ENCODE measurements at regions not wholly inside any gene's neighbourhood (a gene's known extent, or its start where the extent isn't known, plus 50 kb on each side); places are given as distances from the start of the nearest gene placed in this dataset.
"Not testable (repeated sequence)": the region's sequence is repeated elsewhere in the genome, so short reads cannot be mapped to it uniquely, and the experiment has no call there.

- Histone ChIP-seq H3K27ac (ENCODE audit: low read length) (peak overlapping the region; percentile 88), H3K79me2 (ENCODE audit: insufficient read depth, low read length) (peaks cover 50% of the 10 kb centered on the region), H4K20me1 (ENCODE audit: insufficient read depth, low read length) (peaks cover 30% of the 10 kb centered on the region), H3K4me2 (ENCODE audit: insufficient read depth, low read length) (peak overlapping the region; percentile 77), H3K4me3 (ENCODE audit: low read depth in 1 of 2, low read length in 2 of 2) (peak overlapping the region; percentile 80 to 83), H3K4me1 (ENCODE audit: insufficient read depth, low read length) (peaks cover 31% of the 10 kb centered on the region), H2AFZ (ENCODE audit: low read depth, low read length) (peak overlapping the region; percentile 80), H3K9ac (ENCODE audit: low read depth, low read length) (peak overlapping the region; percentile 83), H3K36me3 (ENCODE audit: insufficient read depth, low read length) (peaks cover 23% of the 10 kb centered on the region)
- not testable (repeated sequence) for DNase-seq; H3K27me3 ChIP-seq (ENCODE audit: insufficient read depth, low read length, poor library complexity); H3K9me3 ChIP-seq (ENCODE audit: insufficient read depth, low read length, severe bottlenecking)
- peak; percentile 2; the same call in 2 of the 3 replicates for ATAC-seq (ENCODE audit: insufficient read depth, low read depth)
Measured at GRCh38 chr16:21519361-21520133, 79.8 kb upstream of the METTL9 start.

GRCh38 chr16:21520134-21521047 lies 79.0 kb upstream of the METTL9 start:
- DNase-seq (peak; percentile 98), ATAC-seq (ENCODE audit: insufficient read depth, low read depth) (peak; percentile 76)
- Histone ChIP-seq H3K4me1 (ENCODE audit: insufficient read depth, low read length) (peaks cover 26% of the 10 kb centered on the region), H3K79me2 (ENCODE audit: insufficient read depth, low read length) (peaks cover 42% of the 10 kb centered on the region), H3K27ac (ENCODE audit: low read length) (peak overlapping the region; percentile 88), H2AFZ (ENCODE audit: low read depth, low read length) (peak overlapping the region; percentile 80), H3K4me2 (ENCODE audit: insufficient read depth, low read length) (peak overlapping the region; percentile 77), H3K4me3 (ENCODE audit: low read depth in 1 of 2, low read length in 2 of 2) (peak overlapping the region; percentile 63 to 80; a peak in 3 of 4 replicates), H3K36me3 (ENCODE audit: insufficient read depth, low read length) (peaks cover 18% of the 10 kb centered on the region), H4K20me1 (ENCODE audit: insufficient read depth, low read length) (peaks cover 24% of the 10 kb centered on the region), H3K9ac (ENCODE audit: low read depth, low read length) (peak overlapping the region; percentile 83)
- H3K9me3 ChIP-seq (ENCODE audit: insufficient read depth, low read length, severe bottlenecking); H3K27me3 ChIP-seq (ENCODE audit: insufficient read depth, low read length, poor library complexity): not testable (repeated sequence)

DNA sequence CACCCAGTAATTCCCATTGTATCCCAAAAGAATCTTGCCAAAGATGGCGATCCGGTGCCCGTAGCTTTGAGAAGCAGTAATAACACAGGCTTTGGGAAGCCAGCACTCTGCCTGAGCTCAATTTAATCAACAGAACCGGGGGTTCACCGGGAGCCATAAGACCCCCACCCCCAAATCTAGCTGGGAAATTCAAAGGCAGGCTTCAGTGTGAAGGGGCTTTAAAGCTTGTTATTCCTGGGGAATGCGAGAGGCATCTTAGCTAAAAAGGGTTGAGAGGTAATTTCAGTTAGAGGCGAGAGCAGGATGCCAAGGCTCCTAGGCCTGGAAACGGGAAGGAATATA lies 78.4 kb upstream of the METTL9 start:
- peaks cover 13% of the 10 kb centered on the region for H3K36me3 ChIP-seq (ENCODE audit: insufficient read depth, low read length)
- peaks cover 19% of the 10 kb centered on the region for H4K20me1 ChIP-seq (ENCODE audit: insufficient read depth, low read length)
- peak overlapping the region; percentile 80 for H2AFZ ChIP-seq (ENCODE audit: low read depth, low read length)
- peaks cover 36% of the 10 kb centered on the region for H3K79me2 ChIP-seq (ENCODE audit: insufficient read depth, low read length)
- not testable (repeated sequence) for ATAC-seq (ENCODE audit: insufficient read depth, low read depth); DNase-seq; H3K9me3 ChIP-seq (ENCODE audit: insufficient read depth, low read length, severe bottlenecking); H3K27me3 ChIP-seq (ENCODE audit: insufficient read depth, low read length, poor library complexity)
- peaks cover 21% of the 10 kb centered on the region for H3K4me1 ChIP-seq (ENCODE audit: insufficient read depth, low read length)
- H3K4me3 ChIP-seq (ENCODE audit: low read depth in 1 of 2, low read length in 2 of 2), result peak overlapping the region in 1 of 2 experiments; percentile 80; a peak in 2 of 4 replicates
- H3K27ac ChIP-seq (ENCODE audit: low read length), result peak overlapping the region; percentile 88; the same call in 1 of the 2 replicates
- H3K9ac ChIP-seq (ENCODE audit: low read depth, low read length), result peak overlapping the region; percentile 83
- peak overlapping the region; percentile 77 for H3K4me2 ChIP-seq (ENCODE audit: insufficient read depth, low read length)

GRCh38 chr16:21521390-21522143 lies 77.8 kb upstream of the METTL9 start:
- Histone ChIP-seq H3K4me1 (ENCODE audit: insufficient read depth, low read length) (peaks cover 18% of the 10 kb centered on the region), H3K9ac (ENCODE audit: low read depth, low read length) (peak overlapping the region; percentile 83; the same call in 1 of the 2 replicates), H2AFZ (ENCODE audit: low read depth, low read length) (0 out of 2 replicates have a peak overlapping the region, but pooled peaks have one; percentile 3), H4K20me1 (ENCODE audit: insufficient read depth, low read length) (peaks cover 15% of the 10 kb centered on the region), H3K79me2 (ENCODE audit: insufficient read depth, low read length) (peaks cover 31% of the 10 kb centered on the region)
- not testable (repeated sequence) for H3K4me2 ChIP-seq (ENCODE audit: insufficient read depth, low read length); ATAC-seq (ENCODE audit: insufficient read depth, low read depth); H3K9me3 ChIP-seq (ENCODE audit: insufficient read depth, low read length, severe bottlenecking); H3K27me3 ChIP-seq (ENCODE audit: insufficient read depth, low read length, poor library complexity); H3K27ac ChIP-seq (ENCODE audit: low read length); H3K36me3 ChIP-seq (ENCODE audit: insufficient read depth, low read length); DNase-seq; H3K4me3 ChIP-seq (ENCODE audit: low read depth in 1 of 2, low read length in 2 of 2)

- Histone ChIP-seq H3K4me1 (ENCODE audit: insufficient read depth, low read length) (peaks cover 13% of the 10 kb centered on the region), H3K79me2 (ENCODE audit: insufficient read depth, low read length) (peaks cover 21% of the 10 kb centered on the region), H4K20me1 (ENCODE audit: insufficient read depth, low read length) (peaks cover 10% of the 10 kb centered on the region)
- not testable (repeated sequence) for DNase-seq; H2AFZ ChIP-seq (ENCODE audit: low read depth, low read length); H3K9me3 ChIP-seq (ENCODE audit: insufficient read depth, low read length, severe bottlenecking); H3K4me3 ChIP-seq (ENCODE audit: low read depth in 1 of 2, low read length in 2 of 2); H3K27me3 ChIP-seq (ENCODE audit: insufficient read depth, low read length, poor library complexity); H3K4me2 ChIP-seq (ENCODE audit: insufficient read depth, low read length); H3K9ac ChIP-seq (ENCODE audit: low read depth, low read length); ATAC-seq (ENCODE audit: insufficient read depth, low read depth); H3K36me3 ChIP-seq (ENCODE audit: insufficient read depth, low read length); H3K27ac ChIP-seq (ENCODE audit: low read length)
Measured at GRCh38 chr16:21522846-21523245, 76.5 kb upstream of the METTL9 start.

Data from DND-41 (cell line).